Stimulated activated CD4-positive, alpha-beta T cell treated with anti-CD3 and anti-CD28 coated beads, Interleukin-2, amount 100 ng/mL, for 24 hours (primary cell): ENCODE measurements at regions not wholly inside any gene's neighbourhood (a gene's known extent, or its start where the extent isn't known, plus 50 kb on each side); places are given as distances from the start of the nearest gene placed in this dataset.

Source experiments
- DNase-seq, 2 donors: peaks; one replicate each; pipeline ENCODE4 v3.0.0-alpha.2; 2020

GRCh38 chr4:13248621-13249298 is 235.4 kb downstream of the RAB28 start:
- DNase-seq, result no peak

GRCh38 chr4:13246107-13246506 is 238.0 kb downstream of the RAB28 start:
- no peak for DNase-seq

GRCh38 chr4:13244444-13244843 is 239.7 kb downstream of the RAB28 start:
- no peak for DNase-seq

GRCh38 chr4:13243152-13243551 is 241.0 kb downstream of the RAB28 start:
- DNase-seq, result no peak

- DNase-seq, result no peak
Measured at GRCh38 chr4:13240066-13240465, 244.1 kb downstream of the RAB28 start.

GRCh38 chr4:13238936-13239335 is 245.2 kb downstream of the RAB28 start:
- DNase-seq, result no peak

GRCh38 chr4:13236485-13236884 is 247.7 kb downstream of the RAB28 start:
- DNase-seq, result no peak

- DNase-seq, result no peak
Measured at GRCh38 chr4:13233755-13234154, 250.4 kb downstream of the RAB28 start.

- DNase-seq, result no peak
Measured at GRCh38 chr4:13219971-13220370, 264.2 kb downstream of the RAB28 start.

GRCh38 chr4:13218326-13218958 is 265.7 kb downstream of the RAB28 start:
- DNase-seq, result no peak

- DNase-seq, result no peak
Measured at GRCh38 chr4:13215560-13215959, 268.6 kb downstream of the RAB28 start.

GRCh38 chr4:13212936-13213335 is 271.2 kb downstream of the RAB28 start:
- DNase-seq, result no peak

GRCh38 chr4:13209600-13209999 is 274.5 kb downstream of the RAB28 start:
- DNase-seq, result no peak

- no peak for DNase-seq
Measured at GRCh38 chr4:13208558-13209193, 275.5 kb downstream of the RAB28 start.

- DNase-seq, result no peak
Measured at GRCh38 chr4:13207226-13207625, 276.9 kb downstream of the RAB28 start.

- DNase-seq, result no peak
Measured at GRCh38 chr4:13203101-13203500, 281.0 kb downstream of the RAB28 start.

GRCh38 chr4:13202701-13203100 is 281.4 kb downstream of the RAB28 start:
- no peak for DNase-seq

GRCh38 chr4:13201241-13201640 is 282.9 kb downstream of the RAB28 start:
- no peak for DNase-seq

GRCh38 chr4:13196721-13197120 is 287.4 kb downstream of the RAB28 start:
- no peak for DNase-seq

- no peak for DNase-seq
Measured at GRCh38 chr4:13193662-13194061, 290.5 kb downstream of the RAB28 start.

- no peak for DNase-seq
Measured at GRCh38 chr4:13190093-13190721, 293.9 kb downstream of the RAB28 start.

- no peak for DNase-seq
Measured at GRCh38 chr4:13184199-13184598, 299.9 kb downstream of the RAB28 start.

- DNase-seq, result no peak
Measured at GRCh38 chr4:13182133-13182532, 302.0 kb downstream of the RAB28 start.

GRCh38 chr4:13181681-13182080 is 302.5 kb downstream of the RAB28 start:
- DNase-seq, result no peak
